Neural progenitor cell (in vitro differentiated cells): ENCODE measurements at regions not wholly inside any gene's neighbourhood (a gene's known extent, or its start where the extent isn't known, plus 50 kb on each side); places are given as distances from the start of the nearest gene placed in this dataset.
A peak's percentile ranks its signal among the peaks of the same experiment; 100 is the strongest.

Experiments
- DNase-seq: peaks from one replicate; pipeline ENCODE4 v3.0.0-alpha.2; 2016; ENCODE audit warnings: low spot score
- H2AFZ ChIP-seq: fragments of 200-600 bp; sonication (generic); replicated peaks from 2 replicates; pipeline ENCODE4 v1.6.1; 2016; ENCODE audit warnings: antibody characterized with exemption
- H3F3A ChIP-seq: fragments of 200-600 bp; sonication (generic); 2 replicates; pipeline ENCODE4 v1.6.1; 2016; ENCODE audit warnings: antibody characterized with exemption, low read depth
- H3K27ac ChIP-seq: fragments of 200-600 bp; sonication (generic); 2 replicates; pipeline ENCODE4 v1.5.1; 2016; ENCODE audit warnings: mild to moderate bottlenecking
- H3K27me3 ChIP-seq: fragments of 200-600 bp; sonication (generic); 2 replicates; pipeline ENCODE4 v1.6.1; 2016; ENCODE audit warnings: mild to moderate bottlenecking, moderate library complexity
- H3K36me3 ChIP-seq: fragments of 200-600 bp; sonication (generic); 2 replicates; pipeline ENCODE4 v1.5.1; 2016
- H3K4me1 ChIP-seq: fragments of 200-600 bp; sonication (generic); 2 replicates; pipeline ENCODE4 v1.6.1; 2016; ENCODE audit warnings: mixed run types
- H3K4me2 ChIP-seq: fragments of 200-600 bp; sonication (generic); 2 replicates; pipeline ENCODE4 v1.6.1; 2016
- H3K4me3 ChIP-seq: fragments of 200-600 bp; sonication (generic); 2 replicates; pipeline ENCODE4 v1.5.1; 2016
- H3K79me2 ChIP-seq: fragments of 200-600 bp; sonication (generic); 2 replicates; pipeline ENCODE4 v1.6.1; 2016; ENCODE audit warnings: low read depth
- H3K9ac ChIP-seq: fragments of 200-600 bp; sonication (generic); 2 replicates; pipeline ENCODE4 v1.6.1; 2016
- H3K9me3 ChIP-seq: fragments of 200-600 bp; sonication (generic); 2 replicates; pipeline ENCODE4 v1.5.1; 2016; ENCODE audit warnings: low read depth
- H4K20me1 ChIP-seq: fragments of 200-600 bp; sonication (generic); 2 replicates; pipeline ENCODE4 v1.6.1; 2016; ENCODE audit warnings: low read depth
- H3K27ac Mint-ChIP-seq: 3 replicates; pipeline ENCODE4 v1.8.0; 2021; ENCODE audit warnings: mixed read lengths
- H3K27me3 Mint-ChIP-seq: 2 replicates; pipeline ENCODE4 v1.8.0; 2022; ENCODE audit warnings: low read depth, mild to moderate bottlenecking, inconsistent platforms, moderate library complexity, mixed read lengths; ENCODE audit not compliant: insufficient read depth
- H3K36me3 Mint-ChIP-seq: 3 replicates; pipeline ENCODE4 v1.8.0; 2021; ENCODE audit warnings: mixed read lengths
- H3K4me1 Mint-ChIP-seq: 3 replicates; pipeline ENCODE4 v1.8.0; 2021; ENCODE audit warnings: mixed read lengths
- H3K4me3 Mint-ChIP-seq: 3 replicates; pipeline ENCODE4 v1.8.0; 2021; ENCODE audit warnings: mild to moderate bottlenecking, moderate library complexity, mixed read lengths
- H3K9me3 Mint-ChIP-seq: 3 replicates; pipeline ENCODE4 v1.8.0; 2020; ENCODE audit warnings: mixed read lengths
- EZH2 ChIP-seq: fragments of 200-600 bp; sonication (generic); IDR thresholded peaks from 2 replicates; pipeline ENCODE4 v1.6.1; 2017; ENCODE audit warnings: antibody characterized with exemption, mild to moderate bottlenecking, moderate library complexity
- EZH2phosphoT487 ChIP-seq: fragments of 200-600 bp; sonication (generic); IDR thresholded peaks from 2 replicates; pipeline ENCODE4 v1.6.1; 2017; ENCODE audit warnings: antibody characterized with exemption
- TF ChIP-seq, protein P1 (sequence below): fragments of 200-600 bp; sonication (generic); IDR thresholded peaks from 2 replicates; pipeline ENCODE4 v1.5.1; 2017; ENCODE audit warnings: antibody characterized with exemption, mild to moderate bottlenecking

DNA sequence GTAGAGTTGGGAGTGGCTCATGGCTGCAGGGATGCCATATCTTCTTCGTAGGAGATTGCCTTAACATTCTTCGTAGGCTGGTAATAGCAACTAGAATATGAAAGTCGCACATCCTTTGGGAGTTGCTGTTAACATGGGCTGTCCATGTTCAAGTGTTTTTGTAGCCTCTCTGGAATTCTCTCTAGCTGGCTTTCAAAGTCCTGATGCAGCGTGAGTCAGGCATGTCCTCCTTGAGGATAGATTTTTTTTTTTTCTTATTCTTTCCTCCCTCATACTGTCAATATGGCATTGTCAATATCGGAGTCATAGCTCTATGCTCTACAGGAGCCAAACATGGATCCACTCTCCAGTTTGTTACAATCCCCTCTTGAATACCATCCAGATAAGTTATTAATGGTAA, 494.8 kb upstream of the WWC1 start:
- H4K20me1 ChIP-seq, result no peaks in the 10 kb centered on the region
- H3K4me1 ChIP-seq, result peaks cover 20% of the 10 kb centered on the region
- no peak overlapping the region for H3K9ac ChIP-seq
- no peak overlapping the region for H3K27ac ChIP-seq
- Mint-ChIP-seq H3K9me3 (no peaks in the 10 kb centered on the region), H3K4me1 (peaks cover 32% of the 10 kb centered on the region), H3K4me3 (no peak overlapping the region), H3K36me3 (peaks cover 16% of the 10 kb centered on the region), H3K27me3 (peaks cover 3% of the 10 kb centered on the region), H3K27ac (no peak overlapping the region)
- H3K79me2 ChIP-seq, result no peaks in the 10 kb centered on the region
- H3F3A ChIP-seq, result peaks cover 7% of the 10 kb centered on the region
- H3K27me3 ChIP-seq, result no peaks in the 10 kb centered on the region
- H3K9me3 ChIP-seq, result no peaks in the 10 kb centered on the region
- TF ChIP-seq EZH2phosphoT487, result no peak
- no peak for TF ChIP-seq EZH2
- TF ChIP-seq, protein P1, sequence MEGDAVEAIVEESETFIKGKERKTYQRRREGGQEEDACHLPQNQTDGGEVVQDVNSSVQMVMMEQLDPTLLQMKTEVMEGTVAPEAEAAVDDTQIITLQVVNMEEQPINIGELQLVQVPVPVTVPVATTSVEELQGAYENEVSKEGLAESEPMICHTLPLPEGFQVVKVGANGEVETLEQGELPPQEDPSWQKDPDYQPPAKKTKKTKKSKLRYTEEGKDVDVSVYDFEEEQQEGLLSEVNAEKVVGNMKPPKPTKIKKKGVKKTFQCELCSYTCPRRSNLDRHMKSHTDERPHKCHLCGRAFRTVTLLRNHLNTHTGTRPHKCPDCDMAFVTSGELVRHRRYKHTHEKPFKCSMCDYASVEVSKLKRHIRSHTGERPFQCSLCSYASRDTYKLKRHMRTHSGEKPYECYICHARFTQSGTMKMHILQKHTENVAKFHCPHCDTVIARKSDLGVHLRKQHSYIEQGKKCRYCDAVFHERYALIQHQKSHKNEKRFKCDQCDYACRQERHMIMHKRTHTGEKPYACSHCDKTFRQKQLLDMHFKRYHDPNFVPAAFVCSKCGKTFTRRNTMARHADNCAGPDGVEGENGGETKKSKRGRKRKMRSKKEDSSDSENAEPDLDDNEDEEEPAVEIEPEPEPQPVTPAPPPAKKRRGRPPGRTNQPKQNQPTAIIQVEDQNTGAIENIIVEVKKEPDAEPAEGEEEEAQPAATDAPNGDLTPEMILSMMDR, result no peak
- DNase-seq, result no peak
- no peak overlapping the region for H2AFZ ChIP-seq
- H3K4me2 ChIP-seq, result no peak overlapping the region
- H3K36me3 ChIP-seq, result no peaks in the 10 kb centered on the region
- H3K4me3 ChIP-seq, result no peak overlapping the region

DNA sequence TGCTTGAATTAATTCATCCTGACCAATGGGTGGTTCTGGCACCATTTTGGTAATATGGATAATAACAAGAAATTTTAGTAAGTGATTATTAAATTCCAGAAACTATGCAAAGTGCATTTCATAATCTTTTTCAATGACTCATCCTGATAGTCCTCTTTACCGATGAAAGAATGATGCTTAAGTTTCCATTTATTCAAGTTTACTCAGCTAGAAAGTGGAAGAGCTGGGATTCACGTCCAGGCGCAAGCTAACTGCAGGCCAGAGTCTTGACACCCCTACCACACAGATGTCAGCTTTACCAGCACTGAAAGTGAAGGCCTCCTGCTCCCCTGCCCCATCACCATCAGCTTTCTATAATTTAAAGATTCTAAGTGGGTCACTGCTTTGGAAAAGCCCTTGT, 493.5 kb upstream of the WWC1 start:
- no peak for DNase-seq

DNA sequence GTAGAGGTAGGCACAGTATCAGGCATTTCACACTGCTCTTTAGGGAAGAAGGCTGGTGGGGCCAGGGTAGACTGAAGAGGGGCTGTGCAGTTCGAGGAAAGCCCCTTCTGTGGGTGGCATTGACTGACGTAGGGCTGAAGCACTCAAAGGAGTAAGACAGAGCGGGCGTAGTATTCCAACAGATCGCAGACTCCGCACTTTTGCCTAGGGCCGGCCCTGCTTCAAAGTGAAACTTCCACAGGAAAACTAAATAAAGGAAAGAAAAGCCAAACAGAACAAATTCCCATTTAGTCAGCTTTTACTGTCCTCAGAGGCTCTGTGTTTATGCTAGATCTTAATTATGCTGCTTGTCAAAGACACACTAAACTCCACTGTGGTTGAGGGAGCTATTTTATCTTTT, 493.0 kb upstream of the WWC1 start:
- Mint-ChIP-seq H3K36me3 (peaks cover 16% of the 10 kb centered on the region), H3K4me3 (no peak overlapping the region), H3K27me3 (peaks cover 2% of the 10 kb centered on the region), H3K9me3 (no peaks in the 10 kb centered on the region), H3K4me1 (peaks cover 24% of the 10 kb centered on the region), H3K27ac (peak overlapping the region; percentile 35)
- H3K4me1 ChIP-seq, result peaks cover 11% of the 10 kb centered on the region
- H3K79me2 ChIP-seq, result no peaks in the 10 kb centered on the region
- H3K4me3 ChIP-seq, result no peak overlapping the region
- TF ChIP-seq EZH2phosphoT487, result no peak
- TF ChIP-seq, protein P1, result no peak
- TF ChIP-seq EZH2, result no peak
- H3K27me3 ChIP-seq, result no peaks in the 10 kb centered on the region
- no peak overlapping the region for H3K9ac ChIP-seq
- DNase-seq, result no peak
- H3K27ac ChIP-seq, result no peak overlapping the region
- H3K36me3 ChIP-seq, result no peaks in the 10 kb centered on the region
- no peaks in the 10 kb centered on the region for H3F3A ChIP-seq
- H3K4me2 ChIP-seq, result no peak overlapping the region
- H3K9me3 ChIP-seq, result no peaks in the 10 kb centered on the region
- no peak overlapping the region for H2AFZ ChIP-seq
- no peaks in the 10 kb centered on the region for H4K20me1 ChIP-seq

More for the DNA sequence above, 493.5 kb upstream of the WWC1 start:
- Mint-ChIP-seq H3K27ac (peak overlapping the region; percentile 35), H3K36me3 (peaks cover 16% of the 10 kb centered on the region), H3K4me3 (no peak overlapping the region), H3K4me1 (peaks cover 23% of the 10 kb centered on the region), H3K9me3 (no peaks in the 10 kb centered on the region), H3K27me3 (peaks cover 2% of the 10 kb centered on the region)
- TF ChIP-seq, protein P1, result no peak
- TF ChIP-seq EZH2 (no peak), EZH2phosphoT487 (no peak)
- Histone ChIP-seq H3K27ac (no peak overlapping the region), H3K4me3 (no peak overlapping the region), H3K4me2 (no peak overlapping the region), H3K79me2 (no peaks in the 10 kb centered on the region), H4K20me1 (no peaks in the 10 kb centered on the region), H3K36me3 (no peaks in the 10 kb centered on the region), H3K9ac (no peak overlapping the region), H3F3A (peaks cover 2% of the 10 kb centered on the region), H3K4me1 (peaks cover 8% of the 10 kb centered on the region), H2AFZ (no peak overlapping the region), H3K9me3 (no peaks in the 10 kb centered on the region), H3K27me3 (no peaks in the 10 kb centered on the region)
